HG02759 (cell line): ENCODE measurements at regions not wholly inside any gene's neighbourhood (a gene's known extent, or its start where the extent isn't known, plus 50 kb on each side); places are given as distances from the start of the nearest gene placed in this dataset.

Source experiments
- ATAC-seq: cut with Tn5 transposase; IDR thresholded peaks from one replicate; pipeline ENCODE4 v1.9.1; 2021; ENCODE audit warnings: mild to moderate bottlenecking, moderate library complexity; ENCODE audit not compliant: unreplicated experiment

GRCh38 chr7:25789701-25790640, 362.0 kb upstream of the NFE2L3 start:
- no peak for ATAC-seq

GRCh38 chr7:25790963-25791362, 361.0 kb upstream of the NFE2L3 start:
- ATAC-seq: no peak

GRCh38 chr7:25792586-25792985, 359.4 kb upstream of the NFE2L3 start:
- no peak for ATAC-seq

- no peak for ATAC-seq
Measured at GRCh38 chr7:25795824-25796235, 356.2 kb upstream of the NFE2L3 start.

GRCh38 chr7:25798344-25798743, 353.7 kb upstream of the NFE2L3 start:
- no peak for ATAC-seq

GRCh38 chr7:25801214-25801613, 350.8 kb upstream of the NFE2L3 start:
- ATAC-seq: no peak

- no peak for ATAC-seq
Measured at GRCh38 chr7:25802057-25802456, 349.9 kb upstream of the NFE2L3 start.

- no peak for ATAC-seq
Measured at GRCh38 chr7:25802473-25802872, 349.5 kb upstream of the NFE2L3 start.

- no peak for ATAC-seq
Measured at GRCh38 chr7:25803117-25803887, 348.7 kb upstream of the NFE2L3 start.

- ATAC-seq: no peak
Measured at GRCh38 chr7:25804154-25804553, 347.8 kb upstream of the NFE2L3 start.

GRCh38 chr7:25805027-25805687, 346.8 kb upstream of the NFE2L3 start:
- no peak for ATAC-seq

- no peak for ATAC-seq
Measured at GRCh38 chr7:25807086-25807611, 344.8 kb upstream of the NFE2L3 start.

GRCh38 chr7:25809441-25809840, 342.6 kb upstream of the NFE2L3 start:
- no peak for ATAC-seq

- ATAC-seq: no peak
Measured at GRCh38 chr7:25812086-25812850, 339.7 kb upstream of the NFE2L3 start.

GRCh38 chr7:25813381-25813780, 338.6 kb upstream of the NFE2L3 start:
- ATAC-seq: no peak

GRCh38 chr7:25815711-25816110, 336.3 kb upstream of the NFE2L3 start:
- no peak for ATAC-seq

- no peak for ATAC-seq
Measured at GRCh38 chr7:25820432-25821040, 331.5 kb upstream of the NFE2L3 start.

GRCh38 chr7:25821225-25821624, 330.8 kb upstream of the NFE2L3 start:
- peak; percentile 61 for ATAC-seq

- ATAC-seq: no peak
Measured at GRCh38 chr7:25822823-25823222, 329.2 kb upstream of the NFE2L3 start.

- ATAC-seq: no peak
Measured at GRCh38 chr7:25823571-25823970, 328.4 kb upstream of the NFE2L3 start.
